HFFc6 (cell line): ENCODE measurements at regions not wholly inside any gene's neighbourhood (a gene's known extent, or its start where the extent isn't known, plus 50 kb on each side); places are given as distances from the start of the nearest gene placed in this dataset.
"Not testable (repeated sequence)": the region's sequence is repeated elsewhere in the genome, so short reads cannot be mapped to it uniquely, and the experiment has no call there.

Experiments
- DNase-seq: peaks from one replicate; pipeline ENCODE4 v3.0.0-alpha.2; 2018
- H3K27ac Mint-ChIP-seq: 2 replicates; pipeline ENCODE4 v1.8.0; 2020; ENCODE audit warnings: mild to moderate bottlenecking, mixed read lengths
- H3K27me3 Mint-ChIP-seq: 2 replicates; pipeline ENCODE4 v1.8.0; 2021; ENCODE audit warnings: mild to moderate bottlenecking, moderate library complexity, mixed read lengths; ENCODE audit not compliant: insufficient read depth
- H3K36me3 Mint-ChIP-seq: 2 replicates; pipeline ENCODE4 v1.8.0; 2021; ENCODE audit warnings: low read depth, mixed read lengths
- H3K4me1 Mint-ChIP-seq: 2 replicates; pipeline ENCODE4 v1.8.0; 2020; ENCODE audit warnings: low read depth, mixed read lengths
- H3K4me3 Mint-ChIP-seq: 2 replicates; pipeline ENCODE4 v1.8.0; 2020; ENCODE audit warnings: mild to moderate bottlenecking, moderate library complexity, mixed read lengths
- H3K9me3 Mint-ChIP-seq: 2 replicates; pipeline ENCODE4 v1.8.0; 2020; ENCODE audit warnings: mild to moderate bottlenecking, mixed read lengths
- CTCF ChIP-seq: fragments of 200-600 bp; sonication (generic); IDR thresholded peaks from 2 replicates; pipeline ENCODE4 v1.5.0; 2021; ENCODE audit warnings: antibody characterized with exemption, mild to moderate bottlenecking

- not testable (repeated sequence) for H3K27me3 Mint-ChIP-seq
- TF ChIP-seq CTCF = peak; percentile 82
- peaks cover 26% of the 10 kb centered on the region for H3K4me1 Mint-ChIP-seq
These were observed 125.8 kb downstream of the KBTBD2 start for GRCh38 chr7:32765649-32766251.

GRCh38 chr7:32765185-32765584 lies 126.4 kb downstream of the KBTBD2 start:
- Mint-ChIP-seq H3K4me3 (no peak overlapping the region), H3K4me1 (peaks cover 26% of the 10 kb centered on the region), H3K36me3 (no peaks in the 10 kb centered on the region), H3K27me3 (peaks cover 3% of the 10 kb centered on the region), H3K9me3 (no peaks in the 10 kb centered on the region), H3K27ac (no peak overlapping the region)
- no peak for TF ChIP-seq CTCF
- DNase-seq = no peak

More at GRCh38 chr7:32765649-32766251, 125.8 kb downstream of the KBTBD2 start:
- H3K9me3 Mint-ChIP-seq, H3K27ac Mint-ChIP-seq, H3K36me3 Mint-ChIP-seq, H3K4me3 Mint-ChIP-seq: not testable (repeated sequence)
- DNase-seq = peak; percentile 10

GRCh38 chr7:32762925-32763293 lies 128.7 kb downstream of the KBTBD2 start:
- TF ChIP-seq CTCF = no peak
- H3K27me3 Mint-ChIP-seq = peaks cover 3% of the 10 kb centered on the region; the same call in 1 of the 2 replicates
- no peak overlapping the region for H3K27ac Mint-ChIP-seq
- no peaks in the 10 kb centered on the region for H3K36me3 Mint-ChIP-seq
- DNase-seq = no peak
- H3K4me3 Mint-ChIP-seq = no peak overlapping the region
- H3K9me3 Mint-ChIP-seq = no peaks in the 10 kb centered on the region
- 0 out of 2 replicates have a peak, but pooled peaks cover 6% of the 10 kb centered on the region for H3K4me1 Mint-ChIP-seq

- H3K27ac Mint-ChIP-seq, H3K4me1 Mint-ChIP-seq, H3K27me3 Mint-ChIP-seq, H3K9me3 Mint-ChIP-seq, H3K36me3 Mint-ChIP-seq, DNase-seq: not testable (repeated sequence)
- H3K4me3 Mint-ChIP-seq = peak overlapping the region; percentile 53; the same call in 1 of the 2 replicates
These were observed 129.2 kb downstream of the KBTBD2 start for GRCh38 chr7:32762206-32762924.

- H3K9me3 Mint-ChIP-seq = no peaks in the 10 kb centered on the region
- H3K36me3 Mint-ChIP-seq = no peaks in the 10 kb centered on the region
- no peak overlapping the region for H3K27ac Mint-ChIP-seq
- TF ChIP-seq CTCF = no peak
- 0 out of 2 replicates have a peak, but pooled peaks cover 6% of the 10 kb centered on the region for H3K4me1 Mint-ChIP-seq
- no peak for DNase-seq
- peaks cover 3% of the 10 kb centered on the region; the same call in 1 of the 2 replicates for H3K27me3 Mint-ChIP-seq
- peak overlapping the region; percentile 53; the same call in 1 of the 2 replicates for H3K4me3 Mint-ChIP-seq
These were observed 129.9 kb downstream of the KBTBD2 start for GRCh38 chr7:32761451-32762205.

GRCh38 chr7:32760755-32761154 lies 130.8 kb downstream of the KBTBD2 start:
- DNase-seq, H3K36me3 Mint-ChIP-seq, H3K27me3 Mint-ChIP-seq, H3K9me3 Mint-ChIP-seq, H3K4me3 Mint-ChIP-seq, H3K27ac Mint-ChIP-seq, H3K4me1 Mint-ChIP-seq: not testable (repeated sequence)

GRCh38 chr7:32759859-32760258 lies 131.7 kb downstream of the KBTBD2 start:
- DNase-seq, H3K36me3 Mint-ChIP-seq, H3K9me3 Mint-ChIP-seq, H3K27me3 Mint-ChIP-seq, H3K4me1 Mint-ChIP-seq, H3K4me3 Mint-ChIP-seq, H3K27ac Mint-ChIP-seq: not testable (repeated sequence)

GRCh38 chr7:32753872-32754271 lies 137.7 kb downstream of the KBTBD2 start:
- not testable (repeated sequence) for H3K9me3 Mint-ChIP-seq, DNase-seq, H3K27ac Mint-ChIP-seq, H3K36me3 Mint-ChIP-seq, H3K27me3 Mint-ChIP-seq, H3K4me3 Mint-ChIP-seq, H3K4me1 Mint-ChIP-seq

GRCh38 chr7:32748337-32748736 lies 143.2 kb downstream of the KBTBD2 start:
- not testable (repeated sequence) for H3K36me3 Mint-ChIP-seq, H3K9me3 Mint-ChIP-seq, H3K27ac Mint-ChIP-seq, H3K27me3 Mint-ChIP-seq, H3K4me3 Mint-ChIP-seq, DNase-seq
- H3K4me1 Mint-ChIP-seq = peaks cover 13% of the 10 kb centered on the region
